Testis (tissue), 2 donors: ENCODE measurements at regions not wholly inside any gene's neighbourhood (a gene's known extent, or its start where the extent isn't known, plus 50 kb on each side); places are given as distances from the start of the nearest gene placed in this dataset.
"Not testable (repeated sequence)": the region's sequence is repeated elsewhere in the genome, so short reads cannot be mapped to it uniquely, and the experiment has no call there.

Experiments used
- CTCF ChIP-seq, 3 experiments: fragments of 450-650 bp in 2 of 3; fragments of 200-600 bp in 1 of 3; sonication (generic) in 1 of 3; IDR thresholded peaks; one replicate each; pipeline ENCODE4 v1.5.1; 2016 to 2019; ENCODE audit warnings: antibody characterized with exemption in 3 of 3, mild to moderate bottlenecking in 2 of 3, moderate library complexity in 1 of 3
- POLR2A ChIP-seq: fragments of 450-650 bp; IDR thresholded peaks from one replicate; pipeline ENCODE4 v1.6.1; 2017; ENCODE audit warnings: antibody characterized with exemption, mild to moderate bottlenecking, moderate library complexity

- TF ChIP-seq CTCF (IDR thresholded peaks at IDR 0.05); POLR2A: not testable (repeated sequence)
Measured at GRCh38 chr12:131225066-131225380, 271.3 kb downstream of the ADGRD1 start.
